GM12878 (cell line): ENCODE measurements at regions not wholly inside any gene's neighbourhood (a gene's known extent, or its start where the extent isn't known, plus 50 kb on each side); places are given as distances from the start of the nearest gene placed in this dataset.
A peak's percentile ranks its signal among the peaks of the same experiment; 100 is the strongest.

ENCODE experiments used
- BACH1 ChIP-seq: fragments of 450-650 bp; IDR thresholded peaks from 2 replicates; pipeline ENCODE4 v1.6.1; 2017; ENCODE audit warnings: mild to moderate bottlenecking, borderline replicate concordance
- BCLAF1 ChIP-seq: fragments of 450-650 bp; IDR thresholded peaks from 2 replicates; pipeline ENCODE4 v1.6.1; 2017; ENCODE audit warnings: antibody characterized with exemption, mild to moderate bottlenecking, moderate library complexity
- CEBPZ ChIP-seq: fragments of 150-350 bp; IDR thresholded peaks from 2 replicates; pipeline ENCODE4 v1.6.1; 2016; ENCODE audit warnings: low read depth, low read length
- E2F4 ChIP-seq: IDR thresholded peaks from 2 replicates; pipeline ENCODE4 v1.6.1; 2012; ENCODE audit warnings: low read depth, low read length, improper control_type of control experiment
- HCFC1 ChIP-seq: fragments of 150-350 bp; IDR thresholded peaks from 2 replicates; pipeline ENCODE4 v1.6.1; 2014; ENCODE audit warnings: low read length
- IKZF1 ChIP-seq: fragments of 450-650 bp; conservative IDR thresholded peaks from 2 replicates; pipeline ENCODE4 v1.6.1; 2017; ENCODE audit warnings: antibody characterized with exemption, mild to moderate bottlenecking
- MEF2B ChIP-seq: fragments of 450-650 bp; IDR thresholded peaks from 2 replicates; pipeline ENCODE4 v1.6.1; 2018; ENCODE audit warnings: mild to moderate bottlenecking, moderate library complexity; ENCODE audit not compliant: partially characterized antibody, poor library complexity, severe bottlenecking
- NBN ChIP-seq: fragments of 450-650 bp; IDR thresholded peaks from 2 replicates; pipeline ENCODE4 v1.6.1; 2016
- NFIC ChIP-seq: IDR thresholded peaks from 2 replicates; pipeline ENCODE4 v1.6.1; 2012; ENCODE audit warnings: low read depth, mild to moderate bottlenecking, inconsistent platforms, low read length, moderate library complexity
- NKRF ChIP-seq: fragments of 450-650 bp; conservative IDR thresholded peaks from 2 replicates; pipeline ENCODE4 v1.6.1; 2017; ENCODE audit warnings: mild to moderate bottlenecking, moderate library complexity
- NR2C2 ChIP-seq: IDR thresholded peaks from 2 replicates; pipeline ENCODE4 v1.6.1; 2011; ENCODE audit warnings: borderline replicate concordance, low read depth; ENCODE audit not compliant: control insufficient read depth, insufficient read length
- PKNOX1 ChIP-seq: fragments of 450-650 bp; IDR thresholded peaks from 2 replicates; pipeline ENCODE4 v1.6.1; 2016; ENCODE audit warnings: mild to moderate bottlenecking
- RELB ChIP-seq: fragments of 450-650 bp; IDR thresholded peaks from 2 replicates; pipeline ENCODE4 v1.6.1; 2017; ENCODE audit warnings: low read depth, mild to moderate bottlenecking, moderate library complexity
- SKIL ChIP-seq: fragments of 450-650 bp; IDR thresholded peaks from 2 replicates; pipeline ENCODE4 v1.6.1; 2017; ENCODE audit warnings: mild to moderate bottlenecking, low read depth, inconsistent platforms; ENCODE audit not compliant: poor library complexity, severe bottlenecking
- SMAD1 ChIP-seq: fragments of 450-650 bp; IDR thresholded peaks from 2 replicates; pipeline ENCODE4 v1.6.1; 2018; ENCODE audit warnings: mild to moderate bottlenecking, low read depth; ENCODE audit not compliant: partially characterized antibody
- TAF1 ChIP-seq: IDR thresholded peaks from 2 replicates; pipeline ENCODE4 v1.6.1; 2011; ENCODE audit warnings: mild to moderate bottlenecking, low read depth, low read length, borderline replicate concordance

GRCh38 chr12:81942594-81942993, 183.4 kb upstream of the PPFIA2 start (continued):
- TF ChIP-seq SKIL (no peak), IKZF1 (peak; percentile 96), CEBPZ (no peak), TAF1 (no peak), NBN (no peak), NKRF (no peak), E2F4 (no peak), NFIC (no peak), MEF2B (no peak), HCFC1 (no peak), RELB (peak; percentile 79), BACH1 (no peak), SMAD1 (no peak), NR2C2 (no peak), PKNOX1 (peak; percentile 32; the same call in 1 of the 2 replicates), BCLAF1 (no peak)
